A172 (cell line): ENCODE measurements at regions not wholly inside any gene's neighbourhood (a gene's known extent, or its start where the extent isn't known, plus 50 kb on each side); places are given as distances from the start of the nearest gene placed in this dataset.

Experiments
- DNase-seq: peaks from one replicate; pipeline ENCODE4 v3.0.0-alpha.2; 2015; ENCODE audit warnings: low spot score

DNA sequence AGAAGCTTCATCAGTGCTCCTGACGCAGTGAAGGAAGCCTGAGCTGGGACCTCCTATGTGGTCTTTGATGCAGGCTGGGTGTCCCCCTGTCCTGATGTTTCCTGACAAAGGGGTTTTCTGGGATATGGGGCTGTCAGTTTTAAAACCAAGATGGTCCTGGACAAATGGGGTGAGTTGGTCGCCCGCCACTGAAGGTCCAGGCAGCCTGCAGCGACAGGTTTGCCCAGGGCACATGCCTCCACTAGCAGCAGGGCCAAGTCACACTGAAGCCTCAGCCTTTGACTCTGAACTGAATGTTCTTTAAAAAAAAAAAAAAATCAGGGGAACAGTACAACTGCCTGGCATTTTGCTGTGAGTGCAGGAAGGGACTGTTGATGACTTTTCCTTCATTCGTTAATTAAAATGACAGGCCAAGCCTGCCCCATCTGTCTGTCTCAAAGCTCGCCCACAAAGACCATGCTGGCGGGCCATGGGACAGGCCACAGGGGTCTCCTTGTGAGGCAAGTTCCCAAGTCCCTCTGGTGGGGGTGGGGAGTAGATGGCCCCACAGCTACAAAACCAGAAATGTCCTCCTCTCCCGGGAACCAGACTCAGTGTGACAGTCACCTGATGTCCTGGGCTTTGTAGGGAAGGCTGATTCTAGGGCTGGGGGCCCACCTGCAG lies 274.8 kb downstream of the CTTN start:
- DNase-seq: no peak

DNA sequence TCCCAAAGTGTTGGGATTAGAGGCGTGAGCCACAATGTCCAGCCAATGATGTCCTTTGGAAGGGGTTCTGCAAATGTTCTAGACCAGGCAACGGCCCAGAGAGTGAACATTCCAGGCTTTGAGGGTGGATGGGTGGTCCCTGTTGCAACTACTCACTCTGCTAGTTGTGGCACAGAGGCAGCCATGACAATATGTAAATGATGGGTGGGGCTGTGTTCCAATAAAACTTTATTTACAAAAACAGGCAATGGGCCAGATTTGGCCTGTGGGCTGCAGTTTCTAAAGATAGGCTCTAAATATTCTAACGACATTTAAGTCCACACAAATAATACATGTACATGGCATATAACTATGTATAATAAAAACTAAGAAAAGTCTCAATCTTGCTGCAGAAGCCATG lies 276.3 kb downstream of the CTTN start:
- DNase-seq: no peak

DNA sequence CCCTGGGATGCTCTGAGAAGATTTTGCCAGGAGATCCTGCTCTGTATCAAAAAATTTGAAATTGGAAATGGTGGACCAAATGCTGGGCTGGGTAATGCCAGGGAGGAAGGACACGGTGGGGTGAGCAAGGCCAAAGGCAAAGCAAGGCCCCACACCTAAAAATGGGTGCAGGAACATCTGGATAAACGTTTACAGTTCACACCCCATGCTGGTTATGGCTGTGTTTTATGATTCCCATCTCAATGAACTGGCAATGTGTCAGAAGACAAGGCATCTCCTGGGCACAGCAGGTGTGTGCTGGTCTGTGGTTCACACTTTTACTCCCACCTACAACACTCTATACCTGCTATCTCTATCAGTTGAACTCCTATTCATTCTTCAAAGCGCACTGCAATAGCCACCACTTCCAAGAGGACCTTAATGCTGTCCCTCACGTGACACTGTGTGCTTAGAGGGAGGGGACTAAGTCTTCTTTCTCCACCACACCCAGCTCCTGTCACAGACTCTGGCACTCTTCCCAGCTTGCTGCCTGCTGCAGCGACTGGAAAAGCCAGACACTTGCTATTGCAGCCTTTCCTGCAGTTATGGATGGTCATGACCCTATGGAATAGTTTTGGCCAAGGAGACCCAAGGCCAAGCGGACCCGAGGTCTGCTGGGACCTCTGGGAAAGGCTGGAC lies 277.5 kb downstream of the CTTN start:
- peak; percentile 14 for DNase-seq

DNA sequence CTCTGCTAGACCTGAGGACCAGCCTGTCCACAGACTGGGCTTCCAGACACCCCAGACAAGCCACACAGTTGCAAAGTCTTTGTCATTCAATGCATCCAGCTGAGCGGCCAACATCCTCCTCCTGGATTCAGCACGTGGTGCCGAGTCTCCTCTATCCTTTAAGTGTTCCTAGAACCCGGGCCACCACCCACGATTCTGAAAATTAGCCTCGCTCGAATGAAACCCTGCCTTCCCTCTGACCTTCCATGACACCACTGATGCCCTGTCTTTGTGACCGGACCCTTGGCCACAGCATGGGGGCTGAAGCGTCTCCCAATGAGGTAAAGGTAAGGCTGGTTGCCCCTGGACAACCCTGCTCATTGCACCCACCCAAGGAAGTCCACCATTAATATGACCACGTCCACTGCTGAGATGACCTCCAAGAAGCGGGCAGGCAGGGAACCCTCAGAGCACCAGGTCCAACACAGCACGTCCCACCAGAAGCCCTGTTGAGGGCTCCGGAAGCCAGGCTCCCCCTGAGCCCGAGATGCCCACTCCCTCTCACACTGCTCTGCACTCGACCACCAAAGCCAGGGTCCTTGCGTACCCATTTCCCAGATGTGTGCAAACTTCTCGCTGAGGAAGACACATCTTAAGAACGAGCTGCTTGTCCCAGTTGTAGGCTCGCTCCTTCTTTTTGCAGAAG lies 279.0 kb downstream of the CTTN start:
- no peak for DNase-seq

DNA sequence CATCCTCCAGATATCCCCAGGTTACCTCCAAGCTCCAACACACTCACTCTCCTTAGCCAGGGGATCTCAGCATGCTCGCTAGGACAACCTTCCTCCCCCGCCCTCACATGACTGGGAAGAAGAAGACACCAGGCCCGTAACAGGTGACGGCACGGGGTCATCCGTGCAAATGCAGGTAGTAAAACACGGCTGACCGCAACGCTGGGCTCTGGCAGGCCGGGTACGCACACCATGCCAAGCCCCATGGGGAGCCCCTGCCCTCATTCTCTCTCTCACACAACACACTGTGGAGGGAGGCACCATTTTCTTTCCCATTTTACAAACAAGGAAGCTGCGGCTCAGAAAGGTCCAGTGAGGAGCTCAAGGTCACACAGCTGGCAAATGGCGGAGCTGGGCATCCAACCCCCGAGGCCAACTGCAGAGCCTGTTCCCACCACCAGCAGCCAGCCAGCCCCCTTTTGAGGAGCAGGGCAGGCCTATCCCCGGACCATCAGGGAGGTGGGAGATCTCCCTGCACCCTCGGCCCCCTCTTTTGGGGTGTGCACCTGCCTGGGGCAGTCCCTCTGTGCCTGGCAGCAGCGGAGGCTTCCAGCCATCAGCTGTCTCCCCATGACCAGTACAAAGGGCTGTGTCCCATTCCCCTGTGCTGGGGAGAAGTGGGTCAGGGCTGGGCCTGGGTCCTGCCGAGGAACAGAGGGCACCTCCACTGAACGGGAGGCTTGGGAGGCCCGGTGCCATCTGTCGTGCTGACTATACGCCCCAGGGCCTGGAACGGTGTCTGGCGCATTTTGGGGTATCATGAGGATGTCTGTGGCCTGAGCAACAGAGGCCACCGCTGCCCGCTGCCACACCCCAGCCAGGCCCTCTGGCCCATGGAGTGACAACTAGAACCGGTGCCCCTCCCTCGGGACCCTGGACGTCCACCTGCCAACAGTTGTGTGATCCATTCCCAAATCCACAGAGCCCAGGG lies 280.9 kb downstream of the CTTN start:
- DNase-seq: no peak

DNA sequence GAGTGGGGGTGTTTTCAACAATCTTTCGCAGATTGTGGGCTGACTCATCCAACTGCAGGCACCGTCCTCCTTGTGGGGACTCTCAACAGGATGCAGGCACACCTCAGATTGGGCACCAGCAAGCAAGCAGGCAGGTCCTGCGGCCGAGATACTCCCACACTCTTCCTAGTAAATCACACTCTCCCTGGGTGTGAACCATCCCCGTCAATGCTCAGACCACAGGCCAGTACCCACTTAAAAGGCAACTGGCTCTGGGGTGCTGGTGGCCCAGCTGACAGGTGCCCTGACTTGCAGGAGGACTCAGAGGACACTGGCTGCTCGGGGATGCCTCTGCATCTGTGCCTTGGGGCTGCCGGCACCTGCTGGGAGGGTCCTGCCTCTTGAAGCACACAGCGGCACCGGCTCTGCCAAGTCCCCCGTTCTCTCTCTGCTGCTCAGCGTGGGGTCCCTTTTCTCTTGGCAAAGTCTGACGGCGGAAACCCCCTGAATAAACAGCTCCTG lies 282.5 kb downstream of the CTTN start:
- DNase-seq: peak; percentile 55

DNA sequence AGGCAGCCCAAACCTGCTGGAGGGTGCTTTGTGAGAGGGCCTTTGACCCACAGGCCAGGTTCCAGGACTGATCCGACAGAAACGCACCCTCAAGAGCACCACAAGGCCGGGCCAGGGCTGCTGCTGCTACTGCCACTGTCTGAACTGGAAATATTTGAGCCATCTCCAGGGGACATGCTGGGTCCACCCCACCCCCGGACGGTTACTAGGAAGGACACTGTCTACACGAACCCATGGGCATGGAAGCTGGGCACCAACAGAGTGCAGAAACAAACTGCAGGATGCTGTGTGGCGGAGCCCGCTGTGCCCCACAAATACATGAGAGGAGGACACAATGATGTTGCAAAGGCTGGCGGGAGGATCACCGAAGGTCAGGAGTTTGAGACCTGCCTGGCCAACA lies 283.7 kb downstream of the CTTN start:
- no peak for DNase-seq

DNA sequence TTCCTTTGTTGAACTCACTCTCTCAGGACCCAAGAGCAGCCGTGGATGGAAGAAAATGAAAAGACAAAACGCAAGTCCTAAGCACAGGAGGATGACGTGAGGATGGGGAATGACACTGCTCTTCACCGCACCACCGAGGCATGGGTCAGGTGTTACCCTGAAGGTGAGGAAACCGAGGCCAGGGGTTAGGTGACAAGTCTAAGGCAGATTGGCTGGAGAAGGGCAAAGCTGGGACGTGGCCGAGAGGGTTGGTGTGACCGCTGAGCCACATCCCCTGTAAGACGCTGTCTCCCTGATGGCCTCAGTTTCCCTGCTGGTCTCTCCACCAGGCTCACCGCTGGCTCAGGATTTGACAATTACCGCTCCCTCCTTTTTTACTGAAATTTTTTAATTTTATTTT lies 284.4 kb downstream of the CTTN start:
- no peak for DNase-seq

DNA sequence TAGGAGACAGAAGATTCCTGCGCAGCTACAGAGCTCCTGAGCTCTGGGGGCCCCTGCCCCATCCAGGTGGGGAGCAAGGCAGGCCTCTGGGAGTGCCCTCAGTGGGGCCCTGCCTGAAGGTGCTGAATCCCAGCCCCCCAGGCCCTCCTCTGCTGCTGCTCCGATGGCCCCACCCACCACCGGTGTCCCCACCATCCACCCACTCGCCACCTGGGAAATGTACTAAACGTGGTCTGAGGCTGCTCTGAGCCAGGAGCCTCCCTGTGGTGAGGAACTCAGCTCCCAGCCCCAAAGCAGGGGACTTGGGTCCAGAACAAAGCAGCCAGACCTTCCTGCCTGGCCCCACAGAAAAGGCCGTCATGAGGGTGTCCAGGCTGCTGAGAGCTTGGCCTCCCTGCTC lies 289.4 kb downstream of the CTTN start:
- DNase-seq: no peak

DNA sequence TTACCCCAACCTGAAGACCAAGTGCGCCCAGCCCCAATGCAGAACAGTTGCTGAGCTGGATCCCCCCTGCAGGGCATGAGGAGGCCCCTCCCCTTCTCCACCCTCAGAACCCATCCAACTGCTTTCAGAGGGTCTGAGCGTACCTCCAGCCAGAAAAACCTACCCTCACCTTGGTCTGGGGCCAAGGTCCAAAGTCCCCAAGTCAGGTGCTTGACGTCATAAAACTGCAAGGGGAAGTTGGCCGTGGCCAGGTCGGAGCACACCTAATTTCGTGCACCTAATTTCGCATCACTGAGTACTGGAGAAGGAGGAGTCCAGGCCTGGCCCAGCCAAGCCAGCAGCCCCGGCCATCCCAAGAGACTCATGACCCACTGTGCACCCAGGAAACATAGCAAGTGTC lies 289.8 kb downstream of the CTTN start:
- no peak for DNase-seq

DNA sequence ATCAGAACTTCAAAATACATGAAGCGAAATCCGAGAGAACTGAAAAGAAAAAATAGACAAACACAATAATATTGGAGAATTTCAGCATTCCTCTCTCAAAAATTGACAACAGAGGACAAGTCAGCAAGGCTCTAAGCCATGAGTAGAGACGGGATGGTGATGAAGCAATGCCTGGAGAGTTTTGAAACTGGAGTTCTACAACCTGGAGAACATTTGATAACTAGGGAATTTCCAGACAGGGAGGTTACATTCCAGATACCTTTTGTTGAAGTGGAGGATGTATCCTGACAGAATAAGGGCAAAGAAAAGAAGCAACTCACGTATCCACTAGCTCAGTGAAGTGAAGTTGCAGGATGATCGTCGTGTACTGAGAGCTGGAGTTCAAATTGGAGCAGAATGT lies 291.4 kb downstream of the CTTN start:
- no peak for DNase-seq

DNA sequence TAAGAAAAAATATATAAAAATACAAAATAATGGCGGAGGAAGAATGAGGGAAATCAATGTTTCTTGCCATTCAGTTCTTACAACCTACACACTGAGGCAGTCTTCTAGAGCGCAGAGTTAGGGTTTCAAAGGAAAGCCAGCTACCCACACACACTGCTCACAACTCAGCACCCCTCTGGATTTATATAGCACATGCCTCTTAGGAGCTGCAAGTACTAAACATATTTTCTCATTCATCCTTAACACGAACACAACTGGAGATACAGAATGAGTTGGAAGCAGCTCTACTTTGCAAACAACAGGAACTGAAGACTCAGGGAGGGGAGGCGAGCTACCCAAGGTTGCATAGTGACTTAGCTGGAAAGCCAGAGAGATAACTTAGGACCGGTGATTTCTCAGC lies 293.8 kb downstream of the CTTN start:
- no peak for DNase-seq

DNA sequence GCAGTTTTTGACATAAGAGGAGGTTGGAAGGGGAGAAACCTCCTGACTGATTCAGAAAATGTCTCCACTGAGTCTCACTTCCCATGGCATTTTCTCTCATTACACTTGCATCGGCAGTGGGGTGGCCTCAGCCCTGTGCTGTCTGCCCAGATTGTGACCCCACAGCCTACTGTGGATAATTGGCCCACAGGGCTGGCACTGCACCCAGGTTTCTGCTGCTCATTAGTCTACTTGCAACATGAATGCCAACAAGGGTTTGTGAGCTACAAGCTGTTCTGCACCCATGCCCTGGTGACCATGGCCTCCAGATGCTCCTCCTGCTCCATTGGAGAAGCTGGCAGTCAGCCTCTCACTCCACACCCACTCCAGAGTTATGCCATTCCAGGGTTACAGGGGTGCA lies 296.0 kb downstream of the CTTN start:
- no peak for DNase-seq

DNA sequence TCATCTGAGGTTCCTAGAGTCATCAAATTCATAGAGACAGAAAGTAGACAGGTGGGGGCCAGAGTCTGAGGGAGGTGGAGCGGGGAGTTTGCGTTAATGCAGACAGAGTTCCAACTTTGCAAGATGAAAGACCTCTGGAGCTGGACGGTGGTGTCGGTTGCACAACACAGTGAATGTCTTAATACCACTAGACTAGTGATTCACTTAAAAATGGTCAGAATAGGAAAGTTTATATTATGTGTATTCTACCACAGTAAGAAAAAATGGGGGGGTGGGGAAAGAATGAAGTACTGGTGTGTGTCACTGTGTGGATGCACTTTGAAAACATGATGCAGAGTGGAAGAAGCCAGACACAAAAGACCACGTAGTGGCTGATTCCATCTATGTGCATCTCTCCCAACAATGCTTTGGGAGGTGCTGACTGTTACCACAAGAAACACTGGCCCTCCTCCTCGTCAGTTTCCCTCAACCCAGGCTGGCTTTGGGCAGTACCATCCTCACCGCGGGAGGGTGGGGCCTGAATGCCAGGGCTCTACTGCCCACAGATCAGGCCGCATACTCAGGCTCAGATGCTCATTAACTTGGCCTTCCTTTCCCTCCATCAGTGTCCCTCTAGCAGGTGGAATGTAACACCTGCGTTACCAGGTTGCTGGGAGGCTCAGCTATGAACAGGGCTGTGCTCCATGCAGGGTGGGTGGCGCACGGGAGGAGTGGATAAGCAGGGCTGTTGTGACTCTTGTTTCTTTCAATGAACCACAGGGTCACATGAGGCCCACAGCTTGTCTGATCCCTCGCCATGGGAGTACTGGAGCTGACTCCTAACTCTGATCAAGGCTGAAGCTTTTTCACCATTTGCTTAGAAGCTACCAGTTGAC lies 297.0 kb downstream of the CTTN start:
- DNase-seq: no peak

DNA sequence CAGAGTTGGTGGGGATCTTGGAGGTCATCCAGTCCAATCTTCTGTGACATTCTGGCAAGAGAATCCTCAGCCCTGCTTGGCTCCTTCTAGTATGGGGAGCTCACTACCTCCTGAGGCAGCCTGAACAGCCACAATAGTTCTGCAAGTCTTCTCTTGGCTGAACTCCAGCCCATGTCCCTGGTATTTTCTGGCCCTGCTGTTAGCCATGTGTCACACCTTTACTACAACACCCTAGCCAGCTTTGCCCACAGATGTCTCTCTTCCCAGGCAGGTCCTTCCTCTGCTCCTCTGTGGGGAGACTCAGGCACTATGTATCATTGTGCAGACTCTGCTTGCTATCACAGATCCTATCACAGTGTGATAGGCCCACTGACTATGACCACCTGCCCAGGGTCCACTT lies 297.7 kb downstream of the CTTN start:
- DNase-seq: no peak

DNA sequence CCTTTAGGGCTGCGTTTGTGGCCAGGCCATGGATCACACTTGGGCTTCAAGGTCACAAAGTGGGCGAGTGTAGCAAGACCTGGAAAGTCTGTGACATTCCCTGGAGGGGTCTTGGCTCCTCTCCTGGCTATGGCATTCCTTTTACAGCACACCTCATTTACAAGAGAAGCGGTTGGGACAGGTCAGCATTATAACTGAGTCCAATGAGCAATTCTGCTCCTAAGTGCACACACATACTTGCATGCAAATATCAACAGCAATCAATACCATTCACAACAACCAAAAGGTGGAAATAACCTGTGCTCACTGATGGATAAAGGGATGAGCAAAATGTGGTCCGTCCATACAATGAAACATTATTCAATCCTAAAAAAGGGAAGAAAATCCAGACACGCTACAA lies 298.2 kb downstream of the CTTN start:
- DNase-seq: no peak

DNA sequence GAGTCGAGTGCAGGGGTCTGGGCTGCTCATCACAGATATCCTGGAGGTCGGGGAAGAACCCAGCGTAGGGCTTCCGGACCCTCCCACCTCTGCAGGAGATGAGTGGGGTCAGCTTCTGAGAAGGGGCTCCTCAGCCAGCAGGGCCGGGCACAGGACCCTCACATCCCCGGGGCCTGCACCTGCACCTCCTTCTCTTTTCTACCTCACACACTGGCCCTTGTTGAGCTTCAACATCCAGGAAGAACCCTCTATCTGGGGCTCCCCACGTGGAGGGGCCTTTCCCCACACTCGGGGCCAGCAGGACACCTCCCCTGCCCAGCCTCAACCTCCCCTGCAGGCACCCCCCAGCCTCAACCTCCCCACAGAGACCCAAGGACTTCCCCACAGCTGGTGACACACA lies 299.4 kb downstream of the CTTN start:
- no peak for DNase-seq

DNA sequence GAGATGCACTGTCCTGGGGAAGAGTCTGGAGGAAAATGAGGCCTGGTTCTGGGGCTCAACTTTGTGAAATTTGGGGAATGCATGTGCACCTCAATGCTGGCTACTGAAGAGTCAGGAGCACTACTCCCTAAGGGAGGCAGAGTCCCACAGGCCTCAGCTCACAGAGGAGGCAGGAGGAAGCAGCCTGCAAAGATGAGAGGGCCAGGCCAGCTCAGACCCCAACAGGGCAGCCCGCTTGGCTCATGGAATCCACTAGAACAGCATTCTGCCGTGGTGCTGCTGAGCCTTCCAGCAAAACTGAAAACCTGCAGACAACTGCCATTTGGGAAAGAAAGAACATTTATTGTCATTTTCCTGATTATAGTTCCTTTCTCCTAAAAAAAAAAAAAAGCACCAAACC lies 300.5 kb downstream of the CTTN start:
- no peak for DNase-seq

DNA sequence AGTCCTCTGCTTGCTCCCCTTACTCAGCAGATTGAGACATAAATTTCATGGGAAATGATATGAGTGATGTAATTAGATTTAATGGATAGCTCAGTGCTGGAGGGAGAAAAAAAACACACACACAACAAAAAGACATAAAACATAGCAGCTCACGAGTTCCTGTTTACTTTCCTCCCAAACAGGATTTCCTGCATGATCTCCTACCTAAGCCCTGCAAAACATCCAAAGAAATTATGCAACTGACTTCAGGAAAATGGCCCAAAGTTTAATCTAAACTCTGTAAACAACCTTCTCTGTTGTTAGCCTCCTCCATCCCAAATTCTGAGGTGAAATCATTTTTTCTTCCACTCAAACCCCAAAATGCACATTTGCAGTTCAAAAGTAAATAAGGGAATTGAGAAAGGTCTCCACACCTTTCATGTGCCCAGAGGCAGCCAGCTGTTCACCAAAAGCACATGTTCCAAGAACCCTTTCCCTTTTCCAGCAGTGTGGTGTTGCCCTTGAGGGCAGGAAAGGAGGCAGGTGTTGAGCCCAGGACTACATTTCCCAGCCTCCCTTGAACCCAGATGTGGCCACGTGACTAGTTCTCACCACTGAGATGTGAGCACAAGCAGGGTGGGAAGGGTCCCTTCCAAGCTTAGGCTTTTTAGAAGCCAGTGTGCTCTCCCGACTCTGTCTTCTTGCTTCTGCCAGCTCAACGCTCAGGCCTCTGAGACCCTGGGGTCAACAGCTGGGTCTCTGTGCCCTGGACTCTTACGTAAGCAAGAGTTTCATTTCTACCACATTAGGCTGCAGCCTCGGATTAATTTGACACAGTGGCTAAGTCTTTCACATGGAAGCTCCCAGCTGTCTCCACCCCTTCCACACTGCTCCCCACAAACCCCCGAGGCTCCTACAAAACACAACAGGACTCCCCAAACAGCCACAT lies 301.2 kb downstream of the CTTN start:
- no peak for DNase-seq

DNA sequence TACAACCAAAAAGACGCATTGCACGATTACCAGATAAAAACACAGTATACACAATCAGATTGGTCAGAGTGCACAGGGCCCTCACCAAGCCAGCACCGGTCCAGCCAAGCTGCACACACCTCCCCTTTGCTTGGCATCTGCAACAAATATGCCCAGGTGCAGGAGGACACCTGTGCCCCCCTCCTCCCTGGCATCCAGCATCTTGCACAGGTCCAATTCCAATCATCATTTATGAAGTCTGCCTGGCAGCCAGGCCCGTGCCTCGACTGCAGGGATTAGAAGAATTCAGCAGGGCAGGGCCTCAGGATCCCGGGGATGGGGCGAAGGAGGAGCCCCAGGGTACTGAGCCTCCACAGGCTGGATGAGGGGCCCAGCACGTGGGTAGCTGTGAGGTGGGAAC lies 302.1 kb downstream of the CTTN start:
- no peak for DNase-seq
